HUES6 (cell line): ENCODE measurements at regions not wholly inside any gene's neighbourhood (a gene's known extent, or its start where the extent isn't known, plus 50 kb on each side); places are given as distances from the start of the nearest gene placed in this dataset.

Experiments used
- H3K27ac ChIP-seq: 2 replicates; pipeline ENCODE4 v1.7.0; 2013; ENCODE audit warnings: low read depth, mild to moderate bottlenecking, low read length, inconsistent platforms
- H3K27me3 ChIP-seq: 2 replicates; pipeline ENCODE4 v1.6.1; 2013; ENCODE audit warnings: low read length; ENCODE audit not compliant: control insufficient read depth, insufficient read depth
- H3K36me3 ChIP-seq: 2 replicates; pipeline ENCODE4 v1.6.1; 2013; ENCODE audit warnings: low read length; ENCODE audit not compliant: control insufficient read depth, insufficient read depth
- H3K4me1 ChIP-seq: 2 replicates; pipeline ENCODE4 v1.6.1; 2013; ENCODE audit warnings: low read length; ENCODE audit not compliant: control insufficient read depth, insufficient read depth
- H3K4me3 ChIP-seq: 2 replicates; pipeline ENCODE4 v1.5.1; 2013; ENCODE audit warnings: low read depth, low read length
- H3K9ac ChIP-seq: one replicate; pipeline ENCODE4 v1.6.1; 2013; ENCODE audit warnings: mild to moderate bottlenecking, low read length
- H3K9me3 ChIP-seq: 2 replicates; pipeline ENCODE4 v1.6.1; 2013; ENCODE audit warnings: low read depth, low read length; ENCODE audit not compliant: control insufficient read depth, insufficient read depth

GRCh38 chr4:8702020-8702495, 109.5 kb downstream of the CPZ start:
- H3K27me3 ChIP-seq, result no peaks in the 10 kb centered on the region

DNA sequence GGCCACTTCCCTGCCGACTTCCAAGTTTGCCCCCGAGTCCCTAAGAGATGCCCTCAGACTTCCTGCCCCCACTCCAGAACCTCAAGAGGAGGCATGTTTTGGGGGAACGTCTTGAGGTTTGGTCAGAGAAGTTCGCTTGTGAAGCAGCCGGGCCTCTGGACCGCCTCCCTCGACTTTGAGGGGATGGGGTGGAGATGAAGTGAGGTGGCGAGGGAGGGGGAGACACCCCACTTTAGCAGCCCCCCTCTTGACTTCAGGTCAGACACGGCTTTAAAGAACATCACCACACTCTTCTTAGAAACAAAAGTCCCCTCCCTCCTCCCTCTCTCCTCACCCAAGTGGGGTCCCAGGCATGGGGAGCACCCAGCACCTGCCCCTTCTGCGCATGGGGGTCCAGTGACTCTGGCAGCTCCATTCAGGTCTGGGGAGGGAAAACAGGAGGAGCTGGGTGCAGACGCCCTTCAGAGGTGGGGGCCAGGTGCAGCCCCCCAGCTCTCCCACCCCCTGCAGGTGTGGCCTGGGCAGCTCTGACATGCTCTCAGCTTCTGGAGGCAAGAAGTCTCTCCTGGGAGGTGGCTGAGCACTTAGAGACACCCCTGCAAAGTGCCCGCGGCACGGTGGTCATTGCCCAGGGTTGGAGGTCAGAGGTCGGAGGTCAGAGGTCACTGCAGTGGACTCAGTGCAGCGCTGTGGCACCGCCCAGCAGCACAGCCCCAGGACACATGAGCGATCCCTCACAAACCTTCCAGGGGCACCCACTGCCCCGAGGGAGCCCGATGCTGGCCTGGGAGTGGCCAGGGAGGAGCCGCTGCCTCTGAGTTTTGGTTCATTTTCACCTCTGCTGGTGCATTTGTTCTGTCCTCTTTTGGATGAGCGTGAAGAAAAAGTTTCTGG, 108.8 kb downstream of the CPZ start:
- H3K9ac ChIP-seq, result no peak overlapping the region

More at GRCh38 chr4:8702020-8702495, 109.5 kb downstream of the CPZ start:
- H3K9me3 ChIP-seq, result no peaks in the 10 kb centered on the region
- no peak overlapping the region for H3K4me3 ChIP-seq
- no peak overlapping the region for H3K27ac ChIP-seq
- no peak overlapping the region for H3K9ac ChIP-seq
- H3K4me1 ChIP-seq, result peaks cover 17% of the 10 kb centered on the region; the same call in 1 of the 2 replicates
- H3K36me3 ChIP-seq, result no peaks in the 10 kb centered on the region

DNA sequence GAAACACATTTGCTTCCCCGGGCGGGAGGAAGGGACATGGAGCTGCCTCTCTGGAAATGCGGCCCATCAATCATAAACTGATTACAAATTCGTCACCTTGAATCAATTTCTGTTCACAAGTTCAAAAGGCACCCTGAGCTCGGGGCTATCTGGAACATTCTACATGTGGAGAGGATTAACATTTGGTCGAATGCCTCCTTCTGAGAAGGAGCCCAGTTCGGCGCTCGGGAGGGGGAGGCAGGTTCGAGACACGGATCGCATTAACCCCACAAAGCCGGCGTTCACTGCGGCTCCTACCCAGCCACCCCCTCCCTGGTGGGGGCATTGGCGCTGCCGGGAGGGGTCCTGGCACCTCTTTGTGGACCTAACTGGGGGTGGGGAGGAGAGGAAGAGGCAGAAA, 108.0 kb downstream of the CPZ start:
- H3K27me3 ChIP-seq, result no peaks in the 10 kb centered on the region
- H3K4me1 ChIP-seq, result peaks cover 4% of the 10 kb centered on the region; the same call in 1 of the 2 replicates
- no peaks in the 10 kb centered on the region for H3K36me3 ChIP-seq
- no peak overlapping the region for H3K4me3 ChIP-seq
- H3K9ac ChIP-seq, result no peak overlapping the region
- no peaks in the 10 kb centered on the region for H3K9me3 ChIP-seq
- no peak overlapping the region for H3K27ac ChIP-seq

More for the DNA sequence above, 108.8 kb downstream of the CPZ start:
- Histone ChIP-seq H3K36me3 (no peaks in the 10 kb centered on the region), H3K9me3 (no peaks in the 10 kb centered on the region), H3K4me3 (no peak overlapping the region), H3K4me1 (peaks cover 13% of the 10 kb centered on the region; the same call in 1 of the 2 replicates), H3K27me3 (no peaks in the 10 kb centered on the region), H3K27ac (no peak overlapping the region)

DNA sequence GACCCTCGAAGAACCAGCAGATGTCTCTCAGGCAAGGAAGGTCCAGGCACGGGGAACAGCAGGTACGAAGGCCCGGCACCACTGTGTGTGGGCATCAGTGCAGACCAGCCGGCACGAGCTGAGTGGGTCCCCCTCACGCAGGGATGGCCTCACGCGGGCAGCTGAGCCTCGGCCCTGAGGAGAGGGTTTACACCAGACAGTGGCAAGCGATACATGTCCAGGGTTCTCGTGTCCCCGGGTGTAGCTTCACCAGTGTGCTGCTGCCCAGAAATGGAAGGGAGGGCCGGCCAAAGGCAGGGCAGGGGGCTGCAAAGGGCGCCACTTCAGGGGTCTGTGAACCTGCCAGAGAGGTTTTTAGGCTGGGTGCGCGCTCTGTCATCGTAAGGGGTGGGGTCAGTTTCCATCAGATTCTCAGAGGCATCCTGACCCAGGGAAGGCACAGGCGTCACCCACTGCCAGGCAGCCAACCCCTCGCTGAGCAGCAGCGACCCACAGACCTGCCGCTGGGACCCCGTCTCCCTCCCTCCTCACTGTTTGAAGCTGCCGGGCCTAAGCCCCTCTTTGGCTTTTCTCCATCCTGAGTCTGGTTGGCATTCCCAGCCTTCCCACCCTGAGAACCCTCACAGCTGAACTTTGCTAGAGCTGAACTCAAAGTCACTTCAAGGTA, 107.0 kb downstream of the CPZ start:
- Histone ChIP-seq H3K27me3 (no peaks in the 10 kb centered on the region; the same call in 1 of the 2 replicates), H3K27ac (no peak overlapping the region), H3K36me3 (no peaks in the 10 kb centered on the region), H3K9ac (no peak overlapping the region), H3K4me3 (no peak overlapping the region), H3K4me1 (no peaks in the 10 kb centered on the region), H3K9me3 (no peaks in the 10 kb centered on the region)

DNA sequence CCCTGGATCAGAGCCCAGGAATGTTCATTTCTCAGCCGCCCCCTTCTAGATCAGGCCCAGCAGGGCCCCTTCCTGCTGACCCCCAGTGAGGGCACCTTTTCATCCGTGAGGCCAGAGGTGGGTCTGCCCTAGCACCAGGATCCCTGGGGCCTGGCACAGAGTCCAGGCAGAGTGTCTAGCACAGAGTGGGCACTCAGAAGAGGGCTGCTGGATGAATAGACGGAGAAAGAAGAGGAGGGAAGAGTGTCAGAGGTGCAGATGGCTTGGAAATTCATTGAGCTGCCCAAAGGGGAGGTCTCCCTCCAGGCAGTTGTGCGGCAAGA, 106.5 kb downstream of the CPZ start:
- H3K4me3 ChIP-seq, result no peak overlapping the region
- no peak overlapping the region for H3K9ac ChIP-seq
- no peaks in the 10 kb centered on the region; the same call in 1 of the 2 replicates for H3K27me3 ChIP-seq
- H3K4me1 ChIP-seq, result no peaks in the 10 kb centered on the region
- no peaks in the 10 kb centered on the region for H3K9me3 ChIP-seq
- no peak overlapping the region for H3K27ac ChIP-seq
- no peaks in the 10 kb centered on the region for H3K36me3 ChIP-seq

GRCh38 chr4:8698341-8699062, 105.9 kb downstream of the CPZ start:
- Histone ChIP-seq H3K27ac (no peak overlapping the region), H3K36me3 (no peaks in the 10 kb centered on the region), H3K4me1 (no peaks in the 10 kb centered on the region), H3K27me3 (no peaks in the 10 kb centered on the region; the same call in 1 of the 2 replicates), H3K9ac (no peak overlapping the region), H3K9me3 (no peaks in the 10 kb centered on the region), H3K4me3 (no peak overlapping the region)

- H3K36me3 ChIP-seq, result no peaks in the 10 kb centered on the region
- H3K9ac ChIP-seq, result no peak overlapping the region
- H3K27ac ChIP-seq, result no peak overlapping the region
- no peaks in the 10 kb centered on the region for H3K9me3 ChIP-seq
- H3K27me3 ChIP-seq, result no peaks in the 10 kb centered on the region; the same call in 1 of the 2 replicates
- no peak overlapping the region for H3K4me3 ChIP-seq
- no peaks in the 10 kb centered on the region for H3K4me1 ChIP-seq
Observed at GRCh38 chr4:8697826-8698225, 105.3 kb downstream of the CPZ start.

DNA sequence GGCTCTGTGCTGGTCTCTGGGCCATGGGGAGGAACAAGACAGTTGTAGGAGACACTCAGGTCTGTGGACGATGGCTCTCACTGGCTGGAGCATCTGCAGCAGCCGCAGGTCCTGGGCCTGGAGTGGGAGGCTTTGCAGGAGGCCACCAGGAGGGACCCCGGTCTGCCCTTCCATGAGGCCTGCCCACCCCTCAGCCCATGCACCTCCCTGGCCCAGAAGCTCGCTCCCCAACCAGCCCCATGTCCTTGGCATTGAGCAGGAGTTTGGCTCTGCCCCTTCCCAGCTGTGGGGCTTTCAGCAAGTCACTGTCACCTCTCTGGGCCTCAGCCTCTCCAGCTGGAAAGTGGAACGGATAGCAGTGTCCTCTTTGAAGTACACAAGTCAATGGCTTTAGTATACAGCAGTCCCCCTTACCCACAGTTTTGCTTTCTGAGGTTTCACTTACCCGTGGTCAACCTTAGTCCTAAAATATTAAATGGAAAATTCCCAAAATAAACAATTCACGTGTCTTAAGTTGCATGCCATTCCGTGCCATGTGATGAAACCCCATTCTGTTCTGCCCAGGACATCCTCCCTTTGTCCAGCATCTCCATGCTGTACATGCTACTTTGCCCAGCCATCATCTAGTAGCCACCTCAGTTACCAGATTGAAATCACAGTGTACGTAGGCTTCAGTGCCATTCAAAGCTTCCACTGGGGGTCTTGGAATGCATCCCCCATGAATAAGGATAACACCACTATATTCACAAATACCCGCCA, 104.0 kb downstream of the CPZ start:
- Histone ChIP-seq H3K9ac (no peak overlapping the region), H3K4me3 (no peak overlapping the region), H3K4me1 (no peaks in the 10 kb centered on the region), H3K9me3 (no peaks in the 10 kb centered on the region), H3K27me3 (peaks cover 5% of the 10 kb centered on the region; the same call in 1 of the 2 replicates), H3K27ac (no peak overlapping the region), H3K36me3 (no peaks in the 10 kb centered on the region)

DNA sequence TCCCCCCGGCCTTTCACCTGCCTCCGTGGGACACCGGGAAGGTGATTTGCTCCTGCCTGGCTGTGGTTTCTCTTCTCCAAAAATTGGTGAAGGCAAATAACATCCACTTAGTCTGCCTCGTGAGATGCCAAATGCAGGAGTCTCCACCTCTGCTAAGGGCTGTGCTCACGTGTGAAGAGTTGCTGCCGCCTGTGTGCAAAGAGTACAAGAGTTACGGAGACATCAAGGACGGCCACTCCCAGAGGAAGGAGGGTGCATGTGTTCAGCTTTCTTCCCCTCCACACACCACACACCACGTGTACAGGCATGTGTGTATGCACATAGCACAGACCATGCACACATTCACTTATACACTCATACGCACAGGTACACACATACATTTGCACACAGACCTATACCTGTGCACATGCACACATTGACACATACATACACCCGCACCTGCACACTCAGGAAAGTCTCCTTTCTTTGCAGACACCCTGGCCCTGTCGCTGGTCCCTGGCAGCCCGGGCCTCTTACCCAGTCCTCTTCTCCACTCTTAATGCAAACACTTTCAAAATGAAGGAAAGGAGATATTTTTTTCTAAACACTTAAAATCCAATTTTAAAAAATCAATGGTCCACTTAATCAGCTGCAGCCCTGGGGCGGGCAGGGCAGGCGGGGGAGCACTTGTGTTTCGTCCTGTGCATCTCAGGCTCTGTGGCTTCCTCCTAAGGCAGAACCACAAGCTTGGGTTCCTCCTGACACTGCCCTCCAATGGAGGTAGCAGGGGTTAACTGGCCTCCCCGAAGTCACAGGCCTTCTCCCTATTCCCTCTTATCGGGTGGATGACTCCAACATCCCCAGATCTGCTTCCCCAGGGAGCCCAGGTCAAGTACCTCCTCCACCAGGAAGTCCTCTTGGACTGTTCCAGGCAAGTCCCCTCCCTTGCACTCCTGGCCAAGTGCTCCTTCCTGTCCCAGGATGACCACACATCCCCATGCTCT, 103.0 kb downstream of the CPZ start:
- no peak overlapping the region for H3K27ac ChIP-seq
- H3K27me3 ChIP-seq, result peaks cover 15% of the 10 kb centered on the region; the same call in 1 of the 2 replicates
- H3K4me3 ChIP-seq, result no peak overlapping the region
- no peaks in the 10 kb centered on the region for H3K36me3 ChIP-seq
- no peaks in the 10 kb centered on the region for H3K4me1 ChIP-seq
- no peak overlapping the region for H3K9ac ChIP-seq
- no peaks in the 10 kb centered on the region for H3K9me3 ChIP-seq
